Gastroesophageal sphincter (tissue), 3 donors: ENCODE measurements at regions not wholly inside any gene's neighbourhood (a gene's known extent, or its start where the extent isn't known, plus 50 kb on each side); places are given as distances from the start of the nearest gene placed in this dataset.

Experiments
- EP300 ChIP-seq: sonication (generic); formaldehyde crosslinking; IDR thresholded peaks from one replicate; pipeline ENCODE4 v1.6.1; 2017; ENCODE audit warnings: antibody characterized with exemption, mild to moderate bottlenecking
- POLR2A ChIP-seq, 2 donors: fragments of 450-650 bp; IDR thresholded peaks; one replicate each; pipeline ENCODE4 v1.6.1; 2017; ENCODE audit warnings: antibody characterized with exemption in 2 of 2, mild to moderate bottlenecking in 2 of 2, moderate library complexity in 1 of 2
- POLR2AphosphoS5 ChIP-seq: sonication (generic); formaldehyde crosslinking; IDR thresholded peaks from one replicate; pipeline ENCODE4 v1.6.1; 2017; ENCODE audit warnings: antibody characterized with exemption
- TF ChIP-seq, protein P1 (sequence below), 4 experiments: fragments of 200-600 bp in 2 of 4; fragments of 450-650 bp in 2 of 4; sonication (generic) in 1 of 4; IDR thresholded peaks; one replicate each; pipeline ENCODE4 v1.5.1; 2017 to 2019; ENCODE audit warnings: antibody characterized with exemption in 4 of 4, mild to moderate bottlenecking in 2 of 4, moderate library complexity in 2 of 4

DNA sequence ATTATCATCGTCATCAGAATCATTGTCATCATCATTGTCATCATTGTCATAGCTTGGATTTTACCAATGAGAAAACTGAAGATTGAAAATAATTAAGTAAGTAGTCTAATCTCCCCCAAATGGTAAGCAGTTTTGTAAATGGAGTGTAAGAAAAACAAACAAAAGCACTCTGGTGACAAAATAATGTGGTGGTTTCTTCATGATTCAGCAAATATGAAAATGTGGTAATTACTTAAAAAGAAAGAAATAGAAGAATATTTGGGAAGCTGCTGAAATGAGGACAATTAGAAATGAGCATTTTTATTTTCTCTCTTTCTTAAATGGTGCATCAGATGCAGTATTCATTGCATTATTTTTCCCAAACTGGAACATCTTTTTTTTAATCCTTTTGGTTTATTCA, 514.4 kb downstream of the DCDC2C start:
- TF ChIP-seq, protein P1, sequence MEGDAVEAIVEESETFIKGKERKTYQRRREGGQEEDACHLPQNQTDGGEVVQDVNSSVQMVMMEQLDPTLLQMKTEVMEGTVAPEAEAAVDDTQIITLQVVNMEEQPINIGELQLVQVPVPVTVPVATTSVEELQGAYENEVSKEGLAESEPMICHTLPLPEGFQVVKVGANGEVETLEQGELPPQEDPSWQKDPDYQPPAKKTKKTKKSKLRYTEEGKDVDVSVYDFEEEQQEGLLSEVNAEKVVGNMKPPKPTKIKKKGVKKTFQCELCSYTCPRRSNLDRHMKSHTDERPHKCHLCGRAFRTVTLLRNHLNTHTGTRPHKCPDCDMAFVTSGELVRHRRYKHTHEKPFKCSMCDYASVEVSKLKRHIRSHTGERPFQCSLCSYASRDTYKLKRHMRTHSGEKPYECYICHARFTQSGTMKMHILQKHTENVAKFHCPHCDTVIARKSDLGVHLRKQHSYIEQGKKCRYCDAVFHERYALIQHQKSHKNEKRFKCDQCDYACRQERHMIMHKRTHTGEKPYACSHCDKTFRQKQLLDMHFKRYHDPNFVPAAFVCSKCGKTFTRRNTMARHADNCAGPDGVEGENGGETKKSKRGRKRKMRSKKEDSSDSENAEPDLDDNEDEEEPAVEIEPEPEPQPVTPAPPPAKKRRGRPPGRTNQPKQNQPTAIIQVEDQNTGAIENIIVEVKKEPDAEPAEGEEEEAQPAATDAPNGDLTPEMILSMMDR (IDR thresholded peaks at IDR 0.05), result no peak
- TF ChIP-seq POLR2AphosphoS5 (no peak), EP300 (no peak), POLR2A (IDR thresholded peaks at IDR 0.05) (no peak)
